Progenitor cell of endocrine pancreas (in vitro differentiated cells): ENCODE measurements at regions not wholly inside any gene's neighbourhood (a gene's known extent, or its start where the extent isn't known, plus 50 kb on each side); places are given as distances from the start of the nearest gene placed in this dataset.

Source experiments
- DNase-seq: peaks from one replicate; pipeline ENCODE4 v3.0.0; 2021; ENCODE audit warnings: low spot score; ENCODE audit not compliant: unreplicated experiment
- H3K27ac Mint-ChIP-seq: 2 replicates; pipeline ENCODE4 v1.8.0; 2021; ENCODE audit warnings: mild to moderate bottlenecking, moderate library complexity, mixed read lengths
- H3K27me3 Mint-ChIP-seq: 2 replicates; pipeline ENCODE4 v1.8.0; 2021; ENCODE audit warnings: mixed read lengths
- H3K36me3 Mint-ChIP-seq: 2 replicates; pipeline ENCODE4 v1.8.0; 2022; ENCODE audit warnings: mixed read lengths; ENCODE audit not compliant: insufficient read depth
- H3K4me1 Mint-ChIP-seq: 2 replicates; pipeline ENCODE4 v1.8.0; 2021; ENCODE audit warnings: low read depth, mixed read lengths
- H3K4me3 Mint-ChIP-seq: 2 replicates; pipeline ENCODE4 v1.8.0; 2021; ENCODE audit warnings: low read depth, mild to moderate bottlenecking, moderate library complexity, mixed read lengths
- H3K9me3 Mint-ChIP-seq: 2 replicates; pipeline ENCODE4 v1.8.0; 2021; ENCODE audit warnings: low read depth, mixed read lengths
- CTCF ChIP-seq: fragments of 200-600 bp; sonication (generic); IDR thresholded peaks from one replicate; pipeline ENCODE4 v1.5.0; 2021; ENCODE audit warnings: antibody characterized with exemption, mild to moderate bottlenecking; ENCODE audit not compliant: unreplicated experiment

- Mint-ChIP-seq H3K36me3 (no peaks in the 10 kb centered on the region), H3K4me3 (peak overlapping the region; percentile 65), H3K9me3 (peaks cover 9% of the 10 kb centered on the region), H3K27ac (peak overlapping the region; percentile 73), H3K27me3 (no peaks in the 10 kb centered on the region), H3K4me1 (peaks cover 13% of the 10 kb centered on the region)
- DNase-seq = no peak
- TF ChIP-seq CTCF = no peak
Measured at GRCh38 chr6:103000688-103001087, 1607.2 kb downstream of the GRIK2 start.

- Mint-ChIP-seq H3K4me1 (peaks cover 2% of the 10 kb centered on the region), H3K27ac (no peak overlapping the region)
- TF ChIP-seq CTCF = no peak
Measured at GRCh38 chr6:102995491-102995890, 1602.0 kb downstream of the GRIK2 start.

GRCh38 chr6:102994866-102995265, 1601.4 kb downstream of the GRIK2 start:
- no peak for TF ChIP-seq CTCF
- H3K27ac Mint-ChIP-seq = no peak overlapping the region
- no peaks in the 10 kb centered on the region for H3K27me3 Mint-ChIP-seq
- no peak for DNase-seq
- H3K9me3 Mint-ChIP-seq = no peaks in the 10 kb centered on the region
- no peaks in the 10 kb centered on the region for H3K36me3 Mint-ChIP-seq
- no peak overlapping the region for H3K4me3 Mint-ChIP-seq
- no peaks in the 10 kb centered on the region for H3K4me1 Mint-ChIP-seq

More at GRCh38 chr6:102995491-102995890, 1602.0 kb downstream of the GRIK2 start:
- H3K9me3 Mint-ChIP-seq = no peaks in the 10 kb centered on the region
- no peak for DNase-seq
- H3K36me3 Mint-ChIP-seq = no peaks in the 10 kb centered on the region
- no peaks in the 10 kb centered on the region for H3K27me3 Mint-ChIP-seq
- no peak overlapping the region for H3K4me3 Mint-ChIP-seq

GRCh38 chr6:102986086-102986485, 1592.6 kb downstream of the GRIK2 start:
- DNase-seq = no peak
- Mint-ChIP-seq H3K27me3 (no peaks in the 10 kb centered on the region), H3K4me3 (no peak overlapping the region), H3K4me1 (peaks cover 9% of the 10 kb centered on the region), H3K27ac (no peak overlapping the region), H3K36me3 (no peaks in the 10 kb centered on the region), H3K9me3 (no peaks in the 10 kb centered on the region)
- no peak for TF ChIP-seq CTCF

- no peak for TF ChIP-seq CTCF
- H3K27me3 Mint-ChIP-seq = no peaks in the 10 kb centered on the region
- H3K4me1 Mint-ChIP-seq = peaks cover 9% of the 10 kb centered on the region
- no peak overlapping the region for H3K4me3 Mint-ChIP-seq
- H3K9me3 Mint-ChIP-seq = no peaks in the 10 kb centered on the region
- no peaks in the 10 kb centered on the region for H3K36me3 Mint-ChIP-seq
- no peak overlapping the region for H3K27ac Mint-ChIP-seq
- DNase-seq = no peak
Measured at GRCh38 chr6:102984357-102984756, 1590.8 kb downstream of the GRIK2 start.
